ENCODE measurements at regions not wholly inside any gene's neighbourhood (a gene's known extent, or its start where the extent isn't known, plus 50 kb on each side); places are given as distances from the start of the nearest gene placed in this dataset.

DNA sequence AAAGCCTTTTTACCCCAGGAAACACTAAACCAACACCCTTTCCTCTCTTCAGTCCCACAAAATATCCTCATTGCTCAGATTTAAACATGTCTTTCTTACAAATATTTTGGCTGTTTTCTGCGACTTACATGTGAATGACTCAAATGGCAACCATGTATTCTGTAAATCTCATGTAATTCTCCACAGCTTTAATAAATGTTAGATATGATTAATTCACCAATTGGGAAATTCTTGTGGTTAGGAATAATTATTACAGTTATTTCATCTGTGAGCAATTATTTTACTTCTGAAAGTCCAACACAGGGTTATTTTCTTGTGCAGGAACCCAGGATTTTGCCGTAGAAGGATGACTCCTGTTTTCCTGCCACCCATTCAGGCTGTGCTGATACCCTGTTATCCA, 431.5 kb downstream of the LMO4 start:
- H3K27ac ChIP-seq, result no peak overlapping the region
- TF ChIP-seq, protein P1, sequence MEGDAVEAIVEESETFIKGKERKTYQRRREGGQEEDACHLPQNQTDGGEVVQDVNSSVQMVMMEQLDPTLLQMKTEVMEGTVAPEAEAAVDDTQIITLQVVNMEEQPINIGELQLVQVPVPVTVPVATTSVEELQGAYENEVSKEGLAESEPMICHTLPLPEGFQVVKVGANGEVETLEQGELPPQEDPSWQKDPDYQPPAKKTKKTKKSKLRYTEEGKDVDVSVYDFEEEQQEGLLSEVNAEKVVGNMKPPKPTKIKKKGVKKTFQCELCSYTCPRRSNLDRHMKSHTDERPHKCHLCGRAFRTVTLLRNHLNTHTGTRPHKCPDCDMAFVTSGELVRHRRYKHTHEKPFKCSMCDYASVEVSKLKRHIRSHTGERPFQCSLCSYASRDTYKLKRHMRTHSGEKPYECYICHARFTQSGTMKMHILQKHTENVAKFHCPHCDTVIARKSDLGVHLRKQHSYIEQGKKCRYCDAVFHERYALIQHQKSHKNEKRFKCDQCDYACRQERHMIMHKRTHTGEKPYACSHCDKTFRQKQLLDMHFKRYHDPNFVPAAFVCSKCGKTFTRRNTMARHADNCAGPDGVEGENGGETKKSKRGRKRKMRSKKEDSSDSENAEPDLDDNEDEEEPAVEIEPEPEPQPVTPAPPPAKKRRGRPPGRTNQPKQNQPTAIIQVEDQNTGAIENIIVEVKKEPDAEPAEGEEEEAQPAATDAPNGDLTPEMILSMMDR (IDR thresholded peaks at IDR 0.05), result no peak
- TF ChIP-seq POLR2A (IDR thresholded peaks at IDR 0.05) (no peak), EP300 (IDR thresholded peaks at IDR 0.05) (no peak), POLR2AphosphoS5 (IDR thresholded peaks at IDR 0.05) (no peak)
- no peak for ATAC-seq (ENCODE audit: low FRiP score in 2 of 2)
- H3K4me1 ChIP-seq, result no peaks in the 10 kb centered on the region
- DNase-seq, result no peak
- no peaks in the 10 kb centered on the region for H3K9me3 ChIP-seq
- 75 to 87% methylated on average over 2 of the region's 2 CpGs for WGBS, 2 donors
- H3K36me3 ChIP-seq, result no peaks in the 10 kb centered on the region
- no peaks in the 10 kb centered on the region for H3K27me3 ChIP-seq
- no peak overlapping the region for H3K4me3 ChIP-seq

- H3K27me3 ChIP-seq, result no peaks in the 10 kb centered on the region
- no peak overlapping the region for H3K4me3 ChIP-seq
- no peaks in the 10 kb centered on the region for H3K36me3 ChIP-seq
- H3K4me1 ChIP-seq, result no peaks in the 10 kb centered on the region
- no peak overlapping the region for H3K27ac ChIP-seq
- DNase-seq (no peak), ATAC-seq (ENCODE audit: low FRiP score in 2 of 2) (no peak)
- H3K9me3 ChIP-seq, result no peaks in the 10 kb centered on the region
- 84 to 96% methylated on average over 1 of the region's 1 CpG for WGBS, 2 donors
- TF ChIP-seq, protein P1 (IDR thresholded peaks at IDR 0.05), result no peak
- TF ChIP-seq POLR2AphosphoS5 (IDR thresholded peaks at IDR 0.05) (no peak), POLR2A (IDR thresholded peaks at IDR 0.05) (no peak), EP300 (IDR thresholded peaks at IDR 0.05) (no peak)
Measured at GRCh38 chr1:87760654-87761053, 432.0 kb downstream of the LMO4 start.

GRCh38 chr1:87763483-87763882, 434.8 kb downstream of the LMO4 start:
- no peaks in the 10 kb centered on the region for H3K27me3 ChIP-seq
- DNase-seq, result no peak

GRCh38 chr1:87765057-87765680, 436.5 kb downstream of the LMO4 start:
- ATAC-seq (ENCODE audit: low FRiP score in 2 of 2) (no peak), DNase-seq (no peak)
- H3K4me3 ChIP-seq, result no peak overlapping the region
- no peaks in the 10 kb centered on the region for H3K9me3 ChIP-seq
- WGBS, 2 donors, result 84 to 93% methylated on average over 6 of the region's 6 CpGs
- H3K27me3 ChIP-seq, result no peaks in the 10 kb centered on the region
- peaks cover 0 to 5% (median 0%) of the 10 kb centered on the region in 4 donors for H3K4me1 ChIP-seq
- no peak for TF ChIP-seq POLR2AphosphoS5 (IDR thresholded peaks at IDR 0.05)
- no peak for TF ChIP-seq POLR2A (IDR thresholded peaks at IDR 0.05)
- TF ChIP-seq, protein P1 (IDR thresholded peaks at IDR 0.05), result no peak
- H3K36me3 ChIP-seq, result no peaks in the 10 kb centered on the region
- H3K27ac ChIP-seq, result no peak overlapping the region

More at GRCh38 chr1:87763483-87763882, 434.8 kb downstream of the LMO4 start:
- H3K27ac ChIP-seq, result no peak overlapping the region
- H3K4me3 ChIP-seq, result no peak overlapping the region
- H3K4me1 ChIP-seq, result peaks cover 0 to 5% (median 0%) of the 10 kb centered on the region in 4 donors
- WGBS, 2 donors, result 36 to 40% methylated on average over 1 of the region's 1 CpG
- no peak for ATAC-seq (ENCODE audit: low FRiP score in 2 of 2)
- H3K9me3 ChIP-seq, result no peaks in the 10 kb centered on the region
- TF ChIP-seq POLR2A (IDR thresholded peaks at IDR 0.05) (no peak), EP300 (IDR thresholded peaks at IDR 0.05) (no peak), POLR2AphosphoS5 (IDR thresholded peaks at IDR 0.05) (no peak)
- TF ChIP-seq, protein P1 (IDR thresholded peaks at IDR 0.05), result no peak
- no peaks in the 10 kb centered on the region for H3K36me3 ChIP-seq

- no peaks in the 10 kb centered on the region for H3K9me3 ChIP-seq
- peaks cover 0 to 5% (median 0%) of the 10 kb centered on the region in 4 donors for H3K4me1 ChIP-seq
- TF ChIP-seq, protein P1 (IDR thresholded peaks at IDR 0.05), result no peak
- TF ChIP-seq POLR2AphosphoS5 (IDR thresholded peaks at IDR 0.05), result no peak
- H3K36me3 ChIP-seq, result no peaks in the 10 kb centered on the region
- ATAC-seq (ENCODE audit: low FRiP score in 2 of 2) (no peak), DNase-seq (no peak)
- H3K4me3 ChIP-seq, result no peak overlapping the region
- H3K27me3 ChIP-seq, result no peaks in the 10 kb centered on the region
- WGBS, 2 donors, result 56 to 79% methylated on average over 1 of the region's 1 CpG
- no peak overlapping the region for H3K27ac ChIP-seq
Measured at GRCh38 chr1:87765681-87766070, 437.0 kb downstream of the LMO4 start.
